ENCODE measurements at regions not wholly inside any gene's neighbourhood (a gene's known extent, or its start where the extent isn't known, plus 50 kb on each side); places are given as distances from the start of the nearest gene placed in this dataset.

GRCh38 chr4:129335276-129335675, 239.3 kb downstream of the C4orf33 start:
- TF ChIP-seq, protein P1, sequence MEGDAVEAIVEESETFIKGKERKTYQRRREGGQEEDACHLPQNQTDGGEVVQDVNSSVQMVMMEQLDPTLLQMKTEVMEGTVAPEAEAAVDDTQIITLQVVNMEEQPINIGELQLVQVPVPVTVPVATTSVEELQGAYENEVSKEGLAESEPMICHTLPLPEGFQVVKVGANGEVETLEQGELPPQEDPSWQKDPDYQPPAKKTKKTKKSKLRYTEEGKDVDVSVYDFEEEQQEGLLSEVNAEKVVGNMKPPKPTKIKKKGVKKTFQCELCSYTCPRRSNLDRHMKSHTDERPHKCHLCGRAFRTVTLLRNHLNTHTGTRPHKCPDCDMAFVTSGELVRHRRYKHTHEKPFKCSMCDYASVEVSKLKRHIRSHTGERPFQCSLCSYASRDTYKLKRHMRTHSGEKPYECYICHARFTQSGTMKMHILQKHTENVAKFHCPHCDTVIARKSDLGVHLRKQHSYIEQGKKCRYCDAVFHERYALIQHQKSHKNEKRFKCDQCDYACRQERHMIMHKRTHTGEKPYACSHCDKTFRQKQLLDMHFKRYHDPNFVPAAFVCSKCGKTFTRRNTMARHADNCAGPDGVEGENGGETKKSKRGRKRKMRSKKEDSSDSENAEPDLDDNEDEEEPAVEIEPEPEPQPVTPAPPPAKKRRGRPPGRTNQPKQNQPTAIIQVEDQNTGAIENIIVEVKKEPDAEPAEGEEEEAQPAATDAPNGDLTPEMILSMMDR (IDR thresholded peaks at IDR 0.05): no peak
- Mint-ChIP-seq H3K4me1 (ENCODE audit: unreplicated experiment) (peaks cover 22% of the 10 kb centered on the region), H3K27me3 (ENCODE audit: unreplicated experiment) (peaks cover 5% of the 10 kb centered on the region), H3K36me3 (ENCODE audit: unreplicated experiment) (no peaks in the 10 kb centered on the region), H3K9me3 (ENCODE audit: unreplicated experiment) (no peaks in the 10 kb centered on the region), H3K27ac (ENCODE audit: unreplicated experiment) (no peak overlapping the region), H3K4me3 (ENCODE audit: unreplicated experiment) (no peak overlapping the region)
- no peak for DNase-seq (ENCODE audit: extremely low spot score, unreplicated experiment)

DNA sequence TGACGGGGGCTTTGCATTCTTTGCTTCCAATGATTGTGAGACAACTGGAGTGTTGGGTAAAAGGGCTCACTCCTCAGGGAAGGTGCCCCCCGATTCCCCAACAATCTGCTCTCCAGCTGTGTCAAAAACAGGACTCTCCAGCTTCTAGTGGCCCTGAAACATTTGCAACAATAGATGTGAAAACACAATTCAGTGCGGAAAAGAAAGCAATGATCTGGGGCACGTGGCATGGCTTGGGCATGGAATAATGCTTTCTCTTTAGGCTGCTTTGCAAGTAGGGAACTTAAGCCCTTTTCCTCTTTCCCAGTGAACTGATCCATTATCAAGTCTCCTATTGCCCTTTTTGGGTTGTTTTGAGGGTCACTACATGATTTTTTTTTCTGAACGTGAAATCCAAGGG, 239.9 kb downstream of the C4orf33 start:
- Mint-ChIP-seq H3K9me3 (ENCODE audit: unreplicated experiment) (no peaks in the 10 kb centered on the region), H3K4me1 (ENCODE audit: unreplicated experiment) (peaks cover 23% of the 10 kb centered on the region), H3K27ac (ENCODE audit: unreplicated experiment) (no peak overlapping the region), H3K27me3 (ENCODE audit: unreplicated experiment) (peaks cover 5% of the 10 kb centered on the region), H3K4me3 (ENCODE audit: unreplicated experiment) (no peak overlapping the region), H3K36me3 (ENCODE audit: unreplicated experiment) (no peaks in the 10 kb centered on the region)
- TF ChIP-seq, protein P1 (IDR thresholded peaks at IDR 0.05): no peak
- no peak for DNase-seq (ENCODE audit: extremely low spot score, unreplicated experiment)

DNA sequence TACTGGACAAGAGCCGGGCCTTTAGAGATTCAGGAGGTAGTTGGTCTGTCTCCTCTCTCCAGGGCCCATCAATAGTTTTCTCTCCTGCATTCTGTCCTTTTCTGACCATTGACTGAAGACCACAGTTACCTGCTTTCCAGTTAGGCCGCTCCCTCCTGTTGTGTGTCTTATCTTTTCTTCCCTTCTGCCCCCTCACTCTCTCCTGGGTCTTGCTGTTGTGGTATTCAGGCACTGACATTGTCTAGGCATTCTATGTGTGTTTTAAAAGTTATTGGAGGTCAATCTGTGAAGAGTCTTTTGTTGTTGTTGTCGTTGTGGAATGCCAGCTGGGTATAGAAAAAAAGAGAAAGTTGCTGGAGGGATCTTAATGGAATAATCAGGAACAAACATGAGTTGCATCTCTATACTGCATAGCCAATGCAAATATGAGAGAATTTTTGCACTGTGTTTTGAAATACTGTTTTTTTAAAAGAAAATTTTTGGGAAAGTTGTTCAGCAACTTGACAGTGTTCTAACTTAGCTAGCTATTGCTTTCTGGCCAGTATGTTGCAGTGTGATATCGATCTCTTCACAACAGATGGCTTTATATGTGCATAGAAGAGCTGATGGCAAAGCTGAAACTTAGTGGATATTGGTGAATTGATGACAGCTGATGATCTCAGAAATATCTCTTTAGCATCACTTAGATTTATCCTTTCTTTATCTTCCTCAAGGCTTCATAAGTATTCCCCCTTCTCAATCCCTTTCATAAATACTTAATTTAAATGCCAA, 240.7 kb downstream of the C4orf33 start:
- Mint-ChIP-seq H3K27me3 (ENCODE audit: unreplicated experiment) (peaks cover 5% of the 10 kb centered on the region), H3K4me3 (ENCODE audit: unreplicated experiment) (no peak overlapping the region), H3K36me3 (ENCODE audit: unreplicated experiment) (no peaks in the 10 kb centered on the region), H3K9me3 (ENCODE audit: unreplicated experiment) (no peaks in the 10 kb centered on the region), H3K27ac (ENCODE audit: unreplicated experiment) (peak overlapping the region; percentile 5), H3K4me1 (ENCODE audit: unreplicated experiment) (peaks cover 25% of the 10 kb centered on the region)
- no peak for DNase-seq (ENCODE audit: extremely low spot score, unreplicated experiment)
- TF ChIP-seq, protein P1 (IDR thresholded peaks at IDR 0.05): no peak

- H3K9me3 Mint-ChIP-seq (ENCODE audit: unreplicated experiment): no peaks in the 10 kb centered on the region
- DNase-seq (ENCODE audit: extremely low spot score, unreplicated experiment): no peak
- H3K27ac Mint-ChIP-seq (ENCODE audit: unreplicated experiment): no peak overlapping the region
- peaks cover 29% of the 10 kb centered on the region for H3K4me1 Mint-ChIP-seq (ENCODE audit: unreplicated experiment)
- H3K27me3 Mint-ChIP-seq (ENCODE audit: unreplicated experiment): peaks cover 5% of the 10 kb centered on the region
- TF ChIP-seq, protein P1 (IDR thresholded peaks at IDR 0.05): no peak
- H3K36me3 Mint-ChIP-seq (ENCODE audit: unreplicated experiment): no peaks in the 10 kb centered on the region
- no peak overlapping the region for H3K4me3 Mint-ChIP-seq (ENCODE audit: unreplicated experiment)
Measured at GRCh38 chr4:129337228-129337620, 241.3 kb downstream of the C4orf33 start.

DNA sequence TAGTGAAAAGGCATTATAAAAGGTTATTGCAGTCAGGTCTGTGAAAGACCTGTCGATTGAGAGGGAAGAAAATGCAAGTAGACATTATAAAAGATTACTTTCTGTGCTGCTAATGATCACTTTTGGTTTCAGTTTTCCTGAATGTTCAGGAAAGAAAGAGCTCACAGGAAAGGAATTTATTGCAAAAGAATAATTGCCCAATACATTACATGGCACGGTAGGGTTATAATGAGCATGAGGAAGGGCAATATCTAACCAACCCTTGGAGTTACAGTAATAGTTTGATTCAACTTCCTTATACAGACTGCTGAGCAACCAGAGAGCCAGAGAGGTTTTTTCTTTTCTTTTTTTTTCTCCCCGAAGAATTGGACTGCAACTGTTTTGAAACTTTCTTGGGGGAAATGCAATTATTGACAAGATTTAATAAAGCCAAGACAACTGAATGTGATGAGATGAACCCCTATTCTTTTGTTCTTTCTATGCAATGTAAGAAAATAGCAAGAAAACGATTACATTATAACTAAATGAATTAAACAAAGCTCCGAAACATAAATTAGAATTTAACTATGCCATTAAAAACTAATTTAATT, 247.0 kb downstream of the C4orf33 start:
- Mint-ChIP-seq H3K4me3 (ENCODE audit: unreplicated experiment) (no peak overlapping the region), H3K27me3 (ENCODE audit: unreplicated experiment) (no peaks in the 10 kb centered on the region), H3K9me3 (ENCODE audit: unreplicated experiment) (no peaks in the 10 kb centered on the region), H3K27ac (ENCODE audit: unreplicated experiment) (peak overlapping the region; percentile 67), H3K36me3 (ENCODE audit: unreplicated experiment) (no peaks in the 10 kb centered on the region), H3K4me1 (ENCODE audit: unreplicated experiment) (peaks cover 43% of the 10 kb centered on the region)
- TF ChIP-seq, protein P1 (IDR thresholded peaks at IDR 0.05): no peak
- no peak for DNase-seq (ENCODE audit: extremely low spot score, unreplicated experiment)
